Left forelimb (tissue), 1 donor: ENCODE measurements at regions not wholly inside any gene's neighbourhood (a gene's known extent, or its start where the extent isn't known, plus 50 kb on each side); places are given as distances from the start of the nearest gene placed in this dataset.
"Not testable (repeated sequence)": the region's sequence is repeated elsewhere in the genome, so short reads cannot be mapped to it uniquely, and the experiment has no call there.

ENCODE experiments used
- DNase-seq: peaks from one replicate; pipeline ENCODE4 v3.0.0-alpha.2; 2018; ENCODE audit warnings: low spot score

GRCh38 chr12:11539156-11539555 lies 110.3 kb upstream of the ETV6 start:
- no peak for DNase-seq

DNA sequence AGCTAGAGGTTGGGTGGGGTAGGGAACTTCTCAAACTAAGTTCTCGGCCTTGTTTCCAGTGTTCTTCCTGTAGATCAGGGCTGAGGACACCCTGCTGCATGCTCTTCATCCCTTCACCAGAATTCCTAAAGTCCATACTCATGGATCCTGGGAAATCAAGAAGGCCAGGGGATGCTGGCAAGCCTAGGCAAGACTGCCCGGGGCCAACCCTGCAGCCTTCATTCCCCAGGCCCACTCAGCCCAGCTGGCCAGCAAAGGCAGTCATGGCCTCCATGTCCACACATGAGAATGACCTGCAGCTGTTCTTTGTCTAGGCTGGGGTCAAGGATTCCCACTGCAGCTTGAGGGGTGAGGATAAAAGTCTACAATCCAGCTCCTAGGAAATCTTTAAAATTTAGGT lies 109.3 kb upstream of the ETV6 start:
- no peak for DNase-seq

GRCh38 chr12:11540615-11541310 lies 108.7 kb upstream of the ETV6 start:
- no peak for DNase-seq

- no peak for DNase-seq
Measured at GRCh38 chr12:11542599-11542998, 106.9 kb upstream of the ETV6 start.

- no peak for DNase-seq
Measured at GRCh38 chr12:11543457-11544158, 105.9 kb upstream of the ETV6 start.

- DNase-seq: no peak
Measured at GRCh38 chr12:11545484-11546330, 103.8 kb upstream of the ETV6 start.

DNA sequence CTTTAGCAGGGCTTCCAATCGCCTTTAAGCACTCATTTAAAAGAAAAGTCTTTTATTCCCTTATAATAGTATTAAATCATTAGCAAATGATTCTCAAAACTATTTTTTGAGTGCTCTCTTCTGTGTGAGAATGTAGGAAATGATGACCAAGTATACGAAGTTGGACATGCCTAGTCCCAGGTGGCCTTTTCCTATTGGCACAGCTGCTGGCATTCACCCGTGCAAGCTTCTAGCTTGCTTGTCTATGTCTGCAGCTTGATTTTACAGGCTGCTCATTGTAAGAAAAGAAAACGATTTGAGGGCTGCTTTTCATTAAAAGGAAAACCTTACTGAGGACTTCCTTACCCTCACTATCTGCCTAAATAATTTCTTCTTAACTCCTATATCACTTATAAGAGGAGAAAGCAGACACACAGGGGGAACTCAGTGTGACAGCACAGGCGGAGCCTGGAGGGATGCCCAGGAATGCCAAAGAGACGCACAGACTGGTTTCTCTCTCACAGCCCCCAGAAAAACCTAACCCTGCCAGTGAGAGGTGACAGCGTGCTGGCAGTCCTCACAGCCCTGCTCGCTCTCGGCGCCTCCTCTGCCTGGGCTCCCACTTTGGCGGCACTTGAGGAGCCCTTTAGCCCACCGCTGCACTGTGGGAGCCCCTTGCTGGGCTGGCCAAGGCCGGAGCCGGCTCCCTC lies 102.7 kb upstream of the ETV6 start:
- not testable (repeated sequence) for DNase-seq

GRCh38 chr12:11547271-11547646 lies 102.2 kb upstream of the ETV6 start:
- DNase-seq: not testable (repeated sequence)

GRCh38 chr12:11549119-11549518 lies 100.4 kb upstream of the ETV6 start:
- DNase-seq: no peak

DNA sequence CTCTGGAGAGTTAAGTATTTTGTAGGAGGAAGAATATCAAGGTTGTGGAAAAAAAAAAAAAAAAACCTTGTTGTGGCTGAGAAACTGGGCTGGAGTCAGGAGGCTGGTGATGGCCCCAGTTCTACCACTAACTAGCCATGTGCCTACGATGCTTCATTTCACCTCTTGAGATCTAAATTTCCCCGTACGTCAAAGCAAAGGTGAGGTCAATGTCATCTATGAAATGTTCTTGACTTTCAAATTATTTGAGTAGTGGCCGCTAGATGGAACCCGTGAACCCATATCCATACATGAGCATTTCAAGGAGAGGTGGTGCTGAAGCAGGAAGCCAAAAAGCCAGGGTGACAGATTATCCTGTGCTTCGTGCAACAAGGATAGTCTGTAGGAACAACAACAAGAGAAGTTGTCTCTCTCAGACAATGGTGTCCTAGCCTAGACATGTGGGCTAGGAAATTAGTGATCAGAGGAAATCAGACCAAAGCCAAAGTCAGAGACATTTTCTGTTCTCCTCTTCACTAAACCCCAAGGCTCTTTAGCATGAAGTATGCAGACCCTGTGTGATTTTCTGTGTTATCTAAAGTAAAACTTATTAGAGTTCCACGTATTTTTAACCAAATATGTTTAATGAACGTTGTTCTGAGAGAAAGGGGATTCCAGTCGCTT lies 95.5 kb upstream of the ETV6 start:
- DNase-seq: no peak

DNA sequence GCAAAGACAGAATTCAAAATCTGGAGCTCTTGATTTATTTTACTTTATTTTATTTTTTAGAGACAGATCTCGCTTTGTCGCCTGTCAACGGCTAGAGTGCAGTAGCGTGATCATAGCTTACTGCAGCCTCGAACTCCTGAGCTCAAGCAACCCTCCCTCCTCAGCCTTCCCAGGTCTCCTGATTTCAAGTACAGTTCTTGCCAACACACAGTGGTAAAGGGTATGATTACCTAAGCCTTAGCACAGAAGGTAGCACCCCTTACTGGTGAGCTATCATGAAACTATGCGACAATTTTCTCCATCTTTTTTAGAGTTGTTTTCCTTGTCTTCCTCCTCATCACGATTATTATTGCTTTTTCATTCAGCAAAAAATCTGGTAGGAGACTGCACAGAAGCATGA lies 94.3 kb upstream of the ETV6 start:
- DNase-seq: no peak

DNA sequence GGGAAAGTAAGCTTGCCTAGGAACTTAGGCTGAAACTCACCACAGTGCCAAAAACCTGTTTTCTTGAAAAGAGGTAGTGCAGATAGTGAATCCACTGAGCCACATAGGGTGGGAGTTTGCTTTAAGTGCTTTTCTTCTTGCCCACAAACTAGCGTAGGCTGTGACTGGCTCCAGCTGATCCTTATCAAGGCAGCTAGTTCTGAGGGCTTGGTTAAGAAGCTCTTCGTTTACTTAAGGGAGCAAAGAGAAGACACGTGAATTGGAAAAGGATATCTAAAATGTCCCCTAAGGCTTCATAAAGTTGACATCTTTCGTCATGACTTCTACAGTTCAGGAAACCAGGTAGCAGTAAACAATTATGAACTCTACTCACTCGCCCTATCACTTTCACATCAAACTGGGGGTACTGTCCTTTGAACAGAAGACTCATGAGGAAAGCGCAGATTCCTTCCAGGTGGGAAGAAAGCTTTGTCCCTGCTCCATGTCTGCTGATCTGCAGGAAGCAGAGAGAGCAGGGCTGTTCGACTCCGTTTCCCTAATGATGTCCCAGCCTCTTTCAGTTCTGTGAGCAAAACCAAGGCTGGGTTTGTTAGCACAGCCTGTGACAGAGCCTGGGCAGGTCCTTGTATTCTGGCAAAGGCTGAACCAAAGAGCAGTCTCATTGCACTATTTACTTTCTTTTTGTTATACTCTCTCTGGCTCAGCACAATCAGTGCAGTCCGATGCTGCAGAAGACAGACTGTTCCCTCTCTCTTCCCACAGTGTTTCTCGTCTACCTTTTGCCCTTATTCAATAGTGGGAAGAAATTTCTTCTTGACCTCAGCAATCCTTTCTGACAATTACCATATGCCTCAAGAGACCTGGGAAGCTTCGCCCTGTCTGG lies 93.5 kb upstream of the ETV6 start:
- DNase-seq: no peak

DNA sequence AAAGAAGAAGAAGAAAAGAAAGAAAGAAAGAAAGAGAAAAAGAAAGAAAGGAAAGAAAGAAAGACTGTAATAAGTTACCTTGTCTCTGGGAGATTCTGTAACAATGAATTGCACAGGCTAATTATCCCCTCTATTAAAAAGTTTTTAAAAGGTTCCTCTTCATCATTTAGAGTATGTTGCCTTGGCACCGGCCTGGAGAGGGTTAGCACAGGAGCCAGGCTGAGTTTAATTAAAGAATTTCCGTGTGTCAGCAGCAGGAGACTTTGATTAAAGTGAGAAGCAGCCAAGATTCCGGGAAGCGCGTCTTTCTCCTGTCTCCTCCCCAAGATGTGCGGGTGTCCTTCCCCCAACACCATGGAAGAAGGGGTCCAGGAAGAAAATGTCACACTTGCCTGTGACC lies 92.8 kb upstream of the ETV6 start:
- no peak for DNase-seq

GRCh38 chr12:11559626-11560340 lies 89.7 kb upstream of the ETV6 start:
- no peak for DNase-seq

GRCh38 chr12:11561411-11561810 lies 88.1 kb upstream of the ETV6 start:
- DNase-seq: no peak

GRCh38 chr12:11563785-11564739 lies 85.4 kb upstream of the ETV6 start:
- DNase-seq: no peak

GRCh38 chr12:11564984-11565651 lies 84.4 kb upstream of the ETV6 start:
- no peak for DNase-seq

GRCh38 chr12:11565752-11566151 lies 83.7 kb upstream of the ETV6 start:
- DNase-seq: no peak
